ENCODE measurements at regions not wholly inside any gene's neighbourhood (a gene's known extent, or its start where the extent isn't known, plus 50 kb on each side); places are given as distances from the start of the nearest gene placed in this dataset.
A peak's percentile ranks its signal among the peaks of the same experiment; 100 is the strongest.

- no peak for DNase-seq
Observed at GRCh38 chr15:35736150-35736549, 190.2 kb upstream of the DPH6 start.

GRCh38 chr15:35737441-35737840 lies 191.5 kb upstream of the DPH6 start:
- no peak for DNase-seq

- DNase-seq, result no peak
Observed at GRCh38 chr15:35738370-35738769, 192.4 kb upstream of the DPH6 start.

- no peak for DNase-seq
Observed at GRCh38 chr15:35740761-35741160, 194.8 kb upstream of the DPH6 start.

- no peak for DNase-seq
Observed at GRCh38 chr15:35741395-35741794, 195.4 kb upstream of the DPH6 start.

GRCh38 chr15:35741881-35742280 lies 195.9 kb upstream of the DPH6 start:
- no peak for DNase-seq

GRCh38 chr15:35743321-35743720 lies 197.4 kb upstream of the DPH6 start:
- no peak for DNase-seq

- no peak for DNase-seq
Observed at GRCh38 chr15:35746121-35746520, 200.2 kb upstream of the DPH6 start.

- no peak for DNase-seq
Observed at GRCh38 chr15:35748105-35748504, 202.1 kb upstream of the DPH6 start.

- DNase-seq, result no peak
Observed at GRCh38 chr15:35750051-35750450, 204.1 kb upstream of the DPH6 start.

GRCh38 chr15:35751413-35752133 lies 205.6 kb upstream of the DPH6 start:
- DNase-seq, result peak; percentile 22

GRCh38 chr15:35752134-35752466 lies 206.1 kb upstream of the DPH6 start:
- no peak for DNase-seq

GRCh38 chr15:35753486-35753885 lies 207.5 kb upstream of the DPH6 start:
- no peak for DNase-seq

- no peak for DNase-seq
Observed at GRCh38 chr15:35755237-35755802, 209.4 kb upstream of the DPH6 start.

GRCh38 chr15:35756623-35757022 lies 210.7 kb upstream of the DPH6 start:
- no peak for DNase-seq

- DNase-seq, result no peak
Observed at GRCh38 chr15:35757361-35757760, 211.4 kb upstream of the DPH6 start.

- DNase-seq, result no peak
Observed at GRCh38 chr15:35757765-35758164, 211.8 kb upstream of the DPH6 start.

GRCh38 chr15:35764661-35765519 lies 218.9 kb upstream of the DPH6 start:
- no peak for DNase-seq

GRCh38 chr15:35768949-35769348 lies 223.0 kb upstream of the DPH6 start:
- no peak for DNase-seq

GRCh38 chr15:35769656-35770055 lies 223.7 kb upstream of the DPH6 start:
- no peak for DNase-seq

GRCh38 chr15:35771746-35772442 lies 225.9 kb upstream of the DPH6 start:
- no peak for DNase-seq

- DNase-seq, result no peak
Observed at GRCh38 chr15:35774653-35775052, 228.7 kb upstream of the DPH6 start.

- DNase-seq, result no peak
Observed at GRCh38 chr15:35775471-35775870, 229.5 kb upstream of the DPH6 start.

GRCh38 chr15:35777061-35777460 lies 231.1 kb upstream of the DPH6 start:
- no peak for DNase-seq
